ENCODE measurements at regions not wholly inside any gene's neighbourhood (a gene's known extent, or its start where the extent isn't known, plus 50 kb on each side); places are given as distances from the start of the nearest gene placed in this dataset.

GRCh38 chr11:131303611-131304119 is 66.8 kb upstream of the NTM start:
- TF ChIP-seq, protein P1, sequence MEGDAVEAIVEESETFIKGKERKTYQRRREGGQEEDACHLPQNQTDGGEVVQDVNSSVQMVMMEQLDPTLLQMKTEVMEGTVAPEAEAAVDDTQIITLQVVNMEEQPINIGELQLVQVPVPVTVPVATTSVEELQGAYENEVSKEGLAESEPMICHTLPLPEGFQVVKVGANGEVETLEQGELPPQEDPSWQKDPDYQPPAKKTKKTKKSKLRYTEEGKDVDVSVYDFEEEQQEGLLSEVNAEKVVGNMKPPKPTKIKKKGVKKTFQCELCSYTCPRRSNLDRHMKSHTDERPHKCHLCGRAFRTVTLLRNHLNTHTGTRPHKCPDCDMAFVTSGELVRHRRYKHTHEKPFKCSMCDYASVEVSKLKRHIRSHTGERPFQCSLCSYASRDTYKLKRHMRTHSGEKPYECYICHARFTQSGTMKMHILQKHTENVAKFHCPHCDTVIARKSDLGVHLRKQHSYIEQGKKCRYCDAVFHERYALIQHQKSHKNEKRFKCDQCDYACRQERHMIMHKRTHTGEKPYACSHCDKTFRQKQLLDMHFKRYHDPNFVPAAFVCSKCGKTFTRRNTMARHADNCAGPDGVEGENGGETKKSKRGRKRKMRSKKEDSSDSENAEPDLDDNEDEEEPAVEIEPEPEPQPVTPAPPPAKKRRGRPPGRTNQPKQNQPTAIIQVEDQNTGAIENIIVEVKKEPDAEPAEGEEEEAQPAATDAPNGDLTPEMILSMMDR (tag by site-specific recombination; IDR thresholded peaks at IDR 0.05): no peak
- TF ChIP-seq ZNF394 (tag by site-specific recombination; IDR thresholded peaks at IDR 0.05; ENCODE audit: borderline replicate concordance) (no peak), HOXD13 (CRISPR knock-in tag; IDR thresholded peaks at IDR 0.05; ENCODE audit: borderline replicate concordance) (no peak), REST (tag by site-specific recombination; IDR thresholded peaks at IDR 0.05) (no peak), ZNF404 (tag by site-specific recombination; IDR thresholded peaks at IDR 0.05) (no peak), ZNF791 (tag by site-specific recombination; IDR thresholded peaks at IDR 0.05) (no peak), ZFP3 (tag by site-specific recombination; IDR thresholded peaks at IDR 0.05; ENCODE audit: low read depth) (no peak)
- TF ChIP-seq, protein P2, sequence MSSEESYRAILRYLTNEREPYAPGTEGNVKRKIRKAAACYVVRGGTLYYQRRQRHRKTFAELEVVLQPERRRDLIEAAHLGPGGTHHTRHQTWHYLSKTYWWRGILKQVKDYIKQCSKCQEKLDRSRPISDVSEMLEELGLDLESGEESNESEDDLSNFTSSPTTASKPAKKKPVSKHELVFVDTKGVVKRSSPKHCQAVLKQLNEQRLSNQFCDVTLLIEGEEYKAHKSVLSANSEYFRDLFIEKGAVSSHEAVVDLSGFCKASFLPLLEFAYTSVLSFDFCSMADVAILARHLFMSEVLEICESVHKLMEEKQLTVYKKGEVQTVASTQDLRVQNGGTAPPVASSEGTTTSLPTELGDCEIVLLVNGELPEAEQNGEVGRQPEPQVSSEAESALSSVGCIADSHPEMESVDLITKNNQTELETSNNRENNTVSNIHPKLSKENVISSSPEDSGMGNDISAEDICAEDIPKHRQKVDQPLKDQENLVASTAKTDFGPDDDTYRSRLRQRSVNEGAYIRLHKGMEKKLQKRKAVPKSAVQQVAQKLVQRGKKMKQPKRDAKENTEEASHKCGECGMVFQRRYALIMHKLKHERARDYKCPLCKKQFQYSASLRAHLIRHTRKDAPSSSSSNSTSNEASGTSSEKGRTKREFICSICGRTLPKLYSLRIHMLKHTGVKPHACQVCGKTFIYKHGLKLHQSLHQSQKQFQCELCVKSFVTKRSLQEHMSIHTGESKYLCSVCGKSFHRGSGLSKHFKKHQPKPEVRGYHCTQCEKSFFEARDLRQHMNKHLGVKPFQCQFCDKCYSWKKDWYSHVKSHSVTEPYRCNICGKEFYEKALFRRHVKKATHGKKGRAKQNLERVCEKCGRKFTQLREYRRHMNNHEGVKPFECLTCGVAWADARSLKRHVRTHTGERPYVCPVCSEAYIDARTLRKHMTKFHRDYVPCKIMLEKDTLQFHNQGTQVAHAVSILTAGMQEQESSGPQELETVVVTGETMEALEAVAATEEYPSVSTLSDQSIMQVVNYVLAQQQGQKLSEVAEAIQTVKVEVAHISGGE (tag by site-specific recombination; conservative IDR thresholded peaks at IDR 0.05; ENCODE audit: low read depth): no peak

Measured in HEK293 (cell line).